ENCODE measurements at regions not wholly inside any gene's neighbourhood (a gene's known extent, or its start where the extent isn't known, plus 50 kb on each side); places are given as distances from the start of the nearest gene placed in this dataset.

DNA sequence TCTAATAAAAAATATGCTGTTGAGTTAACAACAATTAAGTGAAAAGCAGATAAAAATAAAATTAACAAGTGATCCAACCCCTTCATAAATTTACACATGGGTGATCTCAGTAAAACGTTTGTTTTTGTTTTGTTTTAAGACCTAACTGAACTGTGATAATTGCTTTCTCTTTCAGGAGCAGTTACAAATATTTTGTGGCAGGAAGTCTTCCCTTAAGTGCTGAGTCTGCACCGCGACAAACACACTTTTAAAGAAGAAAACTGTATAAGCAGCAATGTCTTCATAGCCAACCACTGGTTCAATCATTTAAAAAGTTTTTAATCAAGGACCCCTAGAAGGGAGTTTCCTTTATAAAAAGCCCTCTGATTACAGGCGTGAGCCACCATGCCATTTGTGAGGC is 53.7 kb upstream of the NFKB1 start:
- ATAC-seq = peak; percentile 51

DNA sequence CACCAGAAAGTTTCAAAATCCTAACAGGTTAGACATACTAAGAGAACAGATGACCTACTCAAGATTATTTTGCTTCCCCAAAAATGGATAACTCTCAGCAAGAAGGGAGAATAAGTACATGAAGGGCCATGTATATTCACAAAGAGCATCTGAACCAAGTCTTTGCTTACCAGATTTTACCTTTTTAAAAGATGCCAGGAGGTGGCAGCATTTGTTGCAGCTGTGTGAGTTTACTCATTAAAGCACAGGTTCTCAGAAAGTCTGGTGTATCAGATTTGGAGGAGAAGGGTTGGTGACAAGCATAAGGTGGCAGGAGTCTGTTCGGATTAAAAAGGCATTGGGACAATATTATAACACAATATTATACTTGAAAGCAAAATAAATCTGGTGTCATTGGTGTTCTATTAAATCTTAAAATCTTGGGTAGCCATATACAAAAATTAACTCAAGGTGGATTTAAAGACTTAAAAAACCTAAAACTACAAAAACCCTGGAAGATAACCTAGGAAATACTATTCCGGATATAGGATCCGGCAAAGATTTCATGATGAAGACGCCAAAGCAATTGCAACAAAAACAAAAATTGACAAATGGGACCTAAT is 51.3 kb upstream of the NFKB1 start:
- Mint-ChIP-seq H3K36me3 (ENCODE audit: low read depth) (no peaks in the 10 kb centered on the region), H3K4me1 (peaks cover 10% of the 10 kb centered on the region), H3K27ac (no peak overlapping the region), H3K27me3 (peaks cover 6% of the 10 kb centered on the region), H3K4me3 (no peak overlapping the region)
- H3K9me3 ChIP-seq (ENCODE audit: control insufficient read depth, low read length, poor library complexity, severe bottlenecking) = no peaks in the 10 kb centered on the region
- ATAC-seq (peak; percentile 80), DNase-seq (peak in 1 of 3 donors; percentile 41)

More for the DNA sequence above, 53.7 kb upstream of the NFKB1 start:
- Mint-ChIP-seq H3K27ac (no peak overlapping the region), H3K4me3 (no peak overlapping the region), H3K27me3 (no peaks in the 10 kb centered on the region), H3K36me3 (ENCODE audit: low read depth) (no peaks in the 10 kb centered on the region), H3K4me1 (peaks cover 10% of the 10 kb centered on the region)
- DNase-seq = no peak
- no peaks in the 10 kb centered on the region for H3K9me3 ChIP-seq (ENCODE audit: control insufficient read depth, low read length, poor library complexity, severe bottlenecking)

DNA sequence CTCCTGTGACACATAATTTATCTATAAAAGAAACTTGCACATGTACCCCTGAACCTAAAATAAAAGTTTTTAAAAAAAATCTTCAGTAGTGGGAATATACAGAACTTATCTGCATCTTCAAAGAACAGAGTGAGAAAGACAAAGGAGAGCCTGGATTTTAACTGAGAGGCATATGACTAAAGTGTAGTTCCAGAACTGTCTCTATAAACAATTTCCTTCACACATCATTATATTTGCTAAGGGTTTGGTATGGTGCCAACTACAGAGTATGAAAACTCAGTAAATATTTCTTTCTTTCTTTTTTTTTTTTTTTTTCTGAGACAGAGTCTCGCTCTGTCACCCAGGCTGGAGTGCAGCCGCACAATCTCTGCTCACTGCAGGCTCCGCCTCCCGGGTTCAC is 49.9 kb upstream of the NFKB1 start:
- H3K4me1 Mint-ChIP-seq = peaks cover 10% of the 10 kb centered on the region
- peaks cover 2% of the 10 kb centered on the region for H3K36me3 Mint-ChIP-seq (ENCODE audit: low read depth)
- H3K9me3 ChIP-seq (ENCODE audit: control insufficient read depth, low read length, poor library complexity, severe bottlenecking) = no peaks in the 10 kb centered on the region
- H3K4me3 Mint-ChIP-seq = no peak overlapping the region
- no peak for DNase-seq
- H3K27me3 Mint-ChIP-seq = peaks cover 6% of the 10 kb centered on the region
- no peak overlapping the region for H3K27ac Mint-ChIP-seq
- no peak for ATAC-seq

Data from T-helper 17 cell (primary cell).